NT2/D1 (cell line): ENCODE measurements at regions not wholly inside any gene's neighbourhood (a gene's known extent, or its start where the extent isn't known, plus 50 kb on each side); places are given as distances from the start of the nearest gene placed in this dataset.

ENCODE experiments used
- SUZ12 ChIP-seq: IDR thresholded peaks from 2 replicates; pipeline ENCODE4 v1.6.1; 2011; ENCODE audit not compliant: insufficient read length, insufficient read depth; ENCODE audit errors: extremely low read depth
- YY1 ChIP-seq: IDR thresholded peaks from 2 replicates; pipeline ENCODE4 v1.6.1; 2011; ENCODE audit not compliant: insufficient read length, insufficient read depth
- ZNF274 ChIP-seq: IDR thresholded peaks from 2 replicates; pipeline ENCODE4 v1.6.1; 2011; ENCODE audit warnings: mild to moderate bottlenecking, low read depth, low read length

DNA sequence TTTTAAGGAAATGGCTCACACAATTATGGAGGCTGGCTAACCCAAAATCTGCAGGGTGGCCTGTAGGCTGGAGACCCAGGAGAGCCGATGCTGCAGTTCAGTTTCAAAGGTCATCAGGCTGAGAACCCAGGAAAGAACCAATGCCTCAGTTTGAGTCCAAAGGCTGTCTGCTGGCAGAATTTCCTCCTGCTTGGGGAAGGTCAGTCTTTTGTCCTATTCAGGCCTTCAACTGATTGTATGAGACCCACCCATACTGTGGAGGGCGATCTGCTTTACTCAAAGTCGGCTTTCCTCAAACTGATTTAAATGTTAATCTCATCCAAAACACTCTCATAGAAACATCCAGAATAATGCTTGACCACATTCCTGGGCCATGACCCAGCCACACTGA, 189.7 kb upstream of the CDYL start:
- TF ChIP-seq ZNF274 (no peak), YY1 (no peak), SUZ12 (no peak)
